Epithelial cell of proximal tubule (primary cell): ENCODE measurements at regions not wholly inside any gene's neighbourhood (a gene's known extent, or its start where the extent isn't known, plus 50 kb on each side); places are given as distances from the start of the nearest gene placed in this dataset.
"Not testable (repeated sequence)": the region's sequence is repeated elsewhere in the genome, so short reads cannot be mapped to it uniquely, and the experiment has no call there.

Experiments
- DNase-seq: peaks from one replicate; pipeline ENCODE4 v3.0.0-alpha.2; 2011; ENCODE audit warnings: low read depth
- H3K4me3 ChIP-seq: 2 replicates; pipeline ENCODE4 v1.5.1; 2011; ENCODE audit warnings: low read depth, mild to moderate bottlenecking, low read length
- TF ChIP-seq, protein P1 (sequence below): conservative IDR thresholded peaks from 2 replicates; pipeline ENCODE4 v1.5.1; 2012; ENCODE audit warnings: low read depth, mild to moderate bottlenecking, low read length

DNA sequence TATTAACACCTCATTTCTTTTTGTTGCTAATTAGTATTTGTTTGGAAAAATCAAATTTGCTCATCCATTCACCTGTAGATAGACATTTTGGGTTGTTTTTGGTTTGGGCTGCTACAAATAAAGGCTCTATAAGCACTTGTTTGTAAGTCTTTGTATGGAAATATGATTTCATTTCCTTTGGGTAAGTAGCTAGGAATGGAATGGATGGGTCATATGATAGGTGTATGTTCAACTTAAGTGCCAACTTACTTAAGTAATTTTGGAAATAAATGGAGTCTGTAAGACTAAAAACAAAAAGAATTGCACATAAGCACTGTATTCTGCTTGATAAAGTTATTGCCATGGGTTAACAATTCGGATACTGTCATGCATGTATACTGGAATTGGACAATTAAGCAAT, 157.7 kb upstream of the NAMPT start:
- H3K4me3 ChIP-seq: no peak overlapping the region
- TF ChIP-seq, protein P1, sequence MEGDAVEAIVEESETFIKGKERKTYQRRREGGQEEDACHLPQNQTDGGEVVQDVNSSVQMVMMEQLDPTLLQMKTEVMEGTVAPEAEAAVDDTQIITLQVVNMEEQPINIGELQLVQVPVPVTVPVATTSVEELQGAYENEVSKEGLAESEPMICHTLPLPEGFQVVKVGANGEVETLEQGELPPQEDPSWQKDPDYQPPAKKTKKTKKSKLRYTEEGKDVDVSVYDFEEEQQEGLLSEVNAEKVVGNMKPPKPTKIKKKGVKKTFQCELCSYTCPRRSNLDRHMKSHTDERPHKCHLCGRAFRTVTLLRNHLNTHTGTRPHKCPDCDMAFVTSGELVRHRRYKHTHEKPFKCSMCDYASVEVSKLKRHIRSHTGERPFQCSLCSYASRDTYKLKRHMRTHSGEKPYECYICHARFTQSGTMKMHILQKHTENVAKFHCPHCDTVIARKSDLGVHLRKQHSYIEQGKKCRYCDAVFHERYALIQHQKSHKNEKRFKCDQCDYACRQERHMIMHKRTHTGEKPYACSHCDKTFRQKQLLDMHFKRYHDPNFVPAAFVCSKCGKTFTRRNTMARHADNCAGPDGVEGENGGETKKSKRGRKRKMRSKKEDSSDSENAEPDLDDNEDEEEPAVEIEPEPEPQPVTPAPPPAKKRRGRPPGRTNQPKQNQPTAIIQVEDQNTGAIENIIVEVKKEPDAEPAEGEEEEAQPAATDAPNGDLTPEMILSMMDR: no peak
- DNase-seq: no peak

DNA sequence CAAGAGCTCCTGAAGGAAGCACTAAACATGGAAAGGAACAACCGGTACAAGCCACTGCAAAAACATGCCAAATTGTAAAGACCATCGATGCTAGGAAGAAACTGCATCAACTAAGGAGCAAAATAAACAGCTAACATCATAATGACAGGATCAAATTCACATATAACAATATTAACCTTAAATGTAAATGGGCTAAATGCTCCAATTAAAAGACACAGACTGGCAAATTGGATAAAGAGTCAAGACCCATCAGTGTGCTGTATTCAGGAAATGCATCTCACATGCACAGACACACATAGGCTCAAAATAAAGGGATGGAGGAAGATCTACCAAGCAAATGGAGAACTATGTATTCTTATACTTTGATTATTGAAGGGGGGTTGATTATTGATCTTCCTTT, 156.6 kb upstream of the NAMPT start:
- not testable (repeated sequence) for H3K4me3 ChIP-seq, DNase-seq

DNA sequence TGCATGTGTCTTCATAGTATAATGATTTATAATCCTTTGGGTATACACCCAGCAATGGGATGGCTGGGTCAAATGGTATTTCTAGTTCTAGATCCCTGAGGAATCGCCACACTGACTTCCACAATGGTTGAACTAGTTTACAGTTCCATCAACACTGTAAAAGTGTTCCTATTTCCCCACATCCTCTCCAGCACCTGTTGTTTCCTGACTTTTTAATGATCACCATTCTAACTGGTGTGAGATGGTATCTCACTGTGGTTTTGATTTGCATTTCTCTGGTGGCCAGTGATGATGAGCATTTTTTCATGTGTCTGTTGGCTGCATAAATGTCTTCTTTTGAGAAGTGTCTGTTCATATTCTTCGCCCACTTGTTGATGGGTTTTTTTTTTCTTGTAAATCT, 152.2 kb upstream of the NAMPT start:
- not testable (repeated sequence) for DNase-seq

DNA sequence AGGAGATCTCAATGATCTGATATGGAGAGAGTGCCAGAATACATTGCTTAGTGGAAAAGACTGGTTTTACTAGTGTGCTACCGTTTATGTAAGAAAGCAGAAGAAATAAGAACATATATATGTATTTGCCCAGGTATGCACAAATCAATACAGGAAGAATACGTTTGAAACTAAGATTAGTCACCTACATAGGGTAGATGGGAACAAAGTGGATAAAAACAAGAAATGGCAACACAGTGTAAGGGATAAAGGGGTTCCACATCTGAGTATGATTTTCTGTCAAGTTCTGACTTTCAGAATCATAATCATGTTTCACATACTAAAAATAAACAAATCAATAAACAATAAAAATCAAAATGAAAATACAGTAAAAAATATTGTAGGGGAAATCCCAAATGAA, 148.6 kb upstream of the NAMPT start:
- no peak for DNase-seq
- TF ChIP-seq, protein P1: no peak
- no peak overlapping the region for H3K4me3 ChIP-seq

More for the DNA sequence above, 152.2 kb upstream of the NAMPT start:
- H3K4me3 ChIP-seq: not testable (repeated sequence)

DNA sequence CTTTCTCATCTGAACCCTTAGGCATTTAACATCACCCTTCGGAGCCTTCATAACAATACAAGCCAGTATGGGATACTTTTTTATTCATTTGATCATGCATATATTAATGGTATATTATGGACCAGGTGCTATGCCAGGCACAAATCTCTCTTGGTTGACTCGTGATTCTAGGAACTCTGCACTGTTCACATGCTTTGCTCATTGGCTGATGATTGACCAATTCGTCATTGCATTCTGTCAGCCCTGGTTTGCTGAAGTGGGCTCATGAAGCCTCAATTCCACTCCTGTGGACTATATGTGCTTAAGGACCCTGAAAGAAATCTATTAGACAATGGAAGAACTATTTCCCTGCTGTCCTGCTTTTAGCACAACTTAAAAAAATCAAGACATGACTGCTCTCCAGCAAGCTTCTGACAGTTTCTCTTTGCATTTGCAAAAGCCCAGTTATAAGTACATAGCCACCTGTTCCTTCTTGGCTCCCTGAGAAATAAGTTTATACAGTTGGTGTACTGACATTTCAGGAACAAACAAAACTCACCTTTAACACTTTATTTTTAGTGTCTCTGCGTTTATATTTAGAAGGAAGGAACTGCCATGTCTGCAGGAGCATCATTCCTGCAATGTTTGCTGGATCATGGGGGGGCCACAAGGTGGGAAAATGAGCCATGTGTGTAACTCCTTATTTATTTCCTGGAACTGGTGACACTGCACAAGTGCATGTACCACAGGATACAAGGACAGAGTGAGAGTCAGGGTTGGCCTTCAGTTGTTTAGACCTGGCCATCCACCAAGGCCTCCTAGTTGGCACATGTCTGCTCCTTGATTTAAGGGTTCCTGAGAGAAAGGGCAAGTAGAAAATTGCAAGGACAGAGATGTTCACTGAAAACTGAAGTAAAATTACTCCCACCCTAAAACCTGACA, 146.0 kb upstream of the NAMPT start:
- TF ChIP-seq, protein P1: no peak
- H3K4me3 ChIP-seq: no peak overlapping the region
- DNase-seq: no peak

DNA sequence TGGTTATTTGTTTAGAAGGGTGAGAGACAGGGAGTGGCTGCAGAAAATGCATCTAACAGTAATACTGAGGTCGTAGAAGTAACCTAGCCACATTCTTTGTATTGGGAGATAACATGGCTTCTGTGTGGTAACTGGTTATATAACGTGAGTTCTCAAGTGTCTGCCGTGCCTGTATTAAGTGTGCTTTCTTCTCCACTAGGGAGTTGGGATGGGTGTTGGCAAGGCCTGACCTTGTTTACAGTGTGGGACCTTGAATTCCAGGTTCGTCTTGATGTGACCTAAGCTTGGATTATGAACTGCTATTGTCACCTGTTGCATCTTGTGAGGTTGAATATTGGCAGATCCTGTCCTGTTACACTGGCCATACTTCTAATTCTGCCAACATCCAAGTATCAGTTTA, 145.3 kb upstream of the NAMPT start:
- TF ChIP-seq, protein P1: no peak
- no peak for DNase-seq
- no peak overlapping the region for H3K4me3 ChIP-seq

DNA sequence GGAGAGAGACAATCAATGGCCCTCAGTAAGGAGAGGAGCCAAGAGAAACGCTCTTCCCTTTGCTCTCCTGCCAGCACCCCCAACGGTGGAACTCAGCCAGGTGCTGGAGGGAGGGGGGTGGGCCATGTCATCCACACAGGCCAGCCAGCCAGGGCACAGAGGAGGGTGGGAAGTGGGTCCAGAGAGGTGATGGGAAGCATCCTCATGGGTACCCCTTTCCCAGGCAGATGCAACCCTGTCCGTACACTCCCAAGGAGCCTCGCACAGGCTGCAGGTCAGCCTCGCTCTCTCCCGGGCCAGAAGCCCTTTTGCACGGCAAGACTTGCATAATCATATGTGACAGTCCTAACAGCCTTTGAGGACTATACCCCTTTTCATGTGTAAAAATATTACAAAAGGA, 142.0 kb upstream of the NAMPT start:
- TF ChIP-seq, protein P1: no peak
- no peak for DNase-seq
- no peak overlapping the region for H3K4me3 ChIP-seq

DNA sequence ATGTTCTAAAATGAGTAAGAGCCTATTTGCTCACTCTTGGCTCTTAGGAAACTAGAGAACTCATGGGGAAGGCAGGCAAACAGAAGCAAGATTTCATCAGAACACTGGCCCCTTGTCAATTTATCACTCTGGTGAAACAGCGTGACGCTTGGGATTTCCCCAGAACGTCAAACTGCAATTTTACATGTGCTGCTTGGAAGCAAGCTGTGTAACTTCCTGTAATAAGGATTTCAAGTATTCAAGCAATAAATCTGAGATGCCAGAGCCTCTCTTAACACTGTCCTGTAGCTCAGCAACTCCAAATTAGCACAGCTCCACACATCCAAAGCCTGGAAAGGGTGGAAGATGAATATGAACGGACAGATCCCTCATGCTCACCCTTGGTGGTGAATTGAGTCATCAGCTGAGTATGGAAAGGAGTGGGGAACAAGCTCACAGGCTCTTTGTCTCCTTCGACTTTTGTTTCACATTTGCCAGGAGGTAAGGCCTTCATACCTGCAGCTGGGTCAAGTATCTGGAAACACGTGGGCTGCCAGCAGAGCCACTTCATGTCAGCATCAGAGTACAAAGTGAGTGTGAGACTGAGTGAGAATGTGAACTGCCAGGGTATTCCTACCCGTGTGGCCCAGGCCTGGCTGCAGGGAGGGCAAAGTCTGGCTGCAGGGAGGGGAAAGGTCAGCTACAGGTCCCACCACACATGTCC, 140.4 kb upstream of the NAMPT start:
- TF ChIP-seq, protein P1: no peak
- H3K4me3 ChIP-seq: peak overlapping the region; percentile 19
- DNase-seq: peak; percentile 100
